HG02763 (cell line): ENCODE measurements at regions not wholly inside any gene's neighbourhood (a gene's known extent, or its start where the extent isn't known, plus 50 kb on each side); places are given as distances from the start of the nearest gene placed in this dataset.
"Not testable (repeated sequence)": the region's sequence is repeated elsewhere in the genome, so short reads cannot be mapped to it uniquely, and the experiment has no call there.

Experiments
- ATAC-seq: cut with Tn5 transposase; IDR thresholded peaks from one replicate; pipeline ENCODE4 v1.9.1; 2021; ENCODE audit warnings: mild to moderate bottlenecking, moderate library complexity; ENCODE audit not compliant: unreplicated experiment

GRCh38 chr3:6066397-6066796 lies 794.5 kb upstream of the GRM7 start:
- no peak for ATAC-seq

- not testable (repeated sequence) for ATAC-seq
Observed at GRCh38 chr3:6066868-6067578, 793.9 kb upstream of the GRM7 start.

- no peak for ATAC-seq
Observed at GRCh38 chr3:6074952-6075351, 786.0 kb upstream of the GRM7 start.

GRCh38 chr3:6078436-6078835 lies 782.5 kb upstream of the GRM7 start:
- no peak for ATAC-seq

- no peak for ATAC-seq
Observed at GRCh38 chr3:6079011-6079410, 781.9 kb upstream of the GRM7 start.

GRCh38 chr3:6079561-6080179 lies 781.2 kb upstream of the GRM7 start:
- no peak for ATAC-seq

- no peak for ATAC-seq
Observed at GRCh38 chr3:6088433-6088832, 772.5 kb upstream of the GRM7 start.

- no peak for ATAC-seq
Observed at GRCh38 chr3:6089780-6090179, 771.1 kb upstream of the GRM7 start.

GRCh38 chr3:6091262-6091661 lies 769.7 kb upstream of the GRM7 start:
- ATAC-seq = no peak

- no peak for ATAC-seq
Observed at GRCh38 chr3:6095006-6095405, 765.9 kb upstream of the GRM7 start.

GRCh38 chr3:6097021-6097420 lies 763.9 kb upstream of the GRM7 start:
- no peak for ATAC-seq

GRCh38 chr3:6097556-6097955 lies 763.4 kb upstream of the GRM7 start:
- no peak for ATAC-seq

GRCh38 chr3:6098516-6099157 lies 762.3 kb upstream of the GRM7 start:
- ATAC-seq = no peak

- no peak for ATAC-seq
Observed at GRCh38 chr3:6099458-6100075, 761.3 kb upstream of the GRM7 start.

- ATAC-seq = no peak
Observed at GRCh38 chr3:6105187-6105586, 755.7 kb upstream of the GRM7 start.

GRCh38 chr3:6108957-6109356 lies 752.0 kb upstream of the GRM7 start:
- ATAC-seq = no peak

- no peak for ATAC-seq
Observed at GRCh38 chr3:6110451-6110850, 750.5 kb upstream of the GRM7 start.

- no peak for ATAC-seq
Observed at GRCh38 chr3:6112546-6112945, 748.4 kb upstream of the GRM7 start.

- ATAC-seq = no peak
Observed at GRCh38 chr3:6113338-6113737, 747.6 kb upstream of the GRM7 start.

- ATAC-seq = no peak
Observed at GRCh38 chr3:6119367-6119766, 741.5 kb upstream of the GRM7 start.

GRCh38 chr3:6120786-6121185 lies 740.1 kb upstream of the GRM7 start:
- ATAC-seq = no peak

GRCh38 chr3:6124875-6125274 lies 736.0 kb upstream of the GRM7 start:
- no peak for ATAC-seq
